ENCODE measurements at regions not wholly inside any gene's neighbourhood (a gene's known extent, or its start where the extent isn't known, plus 50 kb on each side); places are given as distances from the start of the nearest gene placed in this dataset.

DNA sequence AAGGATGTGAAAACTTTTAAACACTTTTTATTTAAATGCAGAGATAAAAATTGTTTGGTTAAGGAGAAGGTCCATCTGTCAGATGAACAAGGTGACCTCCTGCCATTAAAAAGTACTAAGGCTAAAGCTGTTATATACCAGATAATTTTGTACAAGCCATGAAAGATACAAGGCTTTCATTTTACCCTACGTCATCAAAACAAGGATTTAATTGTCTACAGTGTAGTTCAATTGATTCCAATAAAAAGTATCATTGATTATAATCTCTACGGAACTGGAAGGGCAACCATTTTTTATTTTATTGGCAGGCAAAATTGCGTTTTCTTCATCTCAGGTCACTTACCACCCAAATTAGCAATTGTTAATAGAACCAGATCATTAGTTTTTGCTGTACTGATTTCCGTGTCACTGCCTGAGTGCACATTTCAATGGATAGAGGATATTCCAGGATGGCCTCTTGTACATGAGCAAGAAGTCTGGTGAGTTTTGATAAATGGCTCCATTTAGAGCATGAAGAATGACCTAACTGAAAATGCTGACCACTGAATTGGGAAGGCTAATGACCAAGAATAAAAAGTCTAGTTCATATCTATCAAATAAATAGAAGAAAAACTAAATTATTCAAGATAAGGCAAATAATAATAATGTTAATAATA is 564.9 kb downstream of the JRKL start:
- Histone ChIP-seq H3K36me3 (no peaks in the 10 kb centered on the region), H3K27me3 (no peaks in the 10 kb centered on the region), H3K9me3 (no peaks in the 10 kb centered on the region), H3K4me3 (no peak overlapping the region), H3K27ac (no peak overlapping the region), H3K4me1 (no peaks in the 10 kb centered on the region)
- DNase-seq: no peak
- TF ChIP-seq, protein P1, sequence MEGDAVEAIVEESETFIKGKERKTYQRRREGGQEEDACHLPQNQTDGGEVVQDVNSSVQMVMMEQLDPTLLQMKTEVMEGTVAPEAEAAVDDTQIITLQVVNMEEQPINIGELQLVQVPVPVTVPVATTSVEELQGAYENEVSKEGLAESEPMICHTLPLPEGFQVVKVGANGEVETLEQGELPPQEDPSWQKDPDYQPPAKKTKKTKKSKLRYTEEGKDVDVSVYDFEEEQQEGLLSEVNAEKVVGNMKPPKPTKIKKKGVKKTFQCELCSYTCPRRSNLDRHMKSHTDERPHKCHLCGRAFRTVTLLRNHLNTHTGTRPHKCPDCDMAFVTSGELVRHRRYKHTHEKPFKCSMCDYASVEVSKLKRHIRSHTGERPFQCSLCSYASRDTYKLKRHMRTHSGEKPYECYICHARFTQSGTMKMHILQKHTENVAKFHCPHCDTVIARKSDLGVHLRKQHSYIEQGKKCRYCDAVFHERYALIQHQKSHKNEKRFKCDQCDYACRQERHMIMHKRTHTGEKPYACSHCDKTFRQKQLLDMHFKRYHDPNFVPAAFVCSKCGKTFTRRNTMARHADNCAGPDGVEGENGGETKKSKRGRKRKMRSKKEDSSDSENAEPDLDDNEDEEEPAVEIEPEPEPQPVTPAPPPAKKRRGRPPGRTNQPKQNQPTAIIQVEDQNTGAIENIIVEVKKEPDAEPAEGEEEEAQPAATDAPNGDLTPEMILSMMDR (IDR thresholded peaks at IDR 0.05): no peak
- TF ChIP-seq POLR2A (IDR thresholded peaks at IDR 0.05): no peak

DNA sequence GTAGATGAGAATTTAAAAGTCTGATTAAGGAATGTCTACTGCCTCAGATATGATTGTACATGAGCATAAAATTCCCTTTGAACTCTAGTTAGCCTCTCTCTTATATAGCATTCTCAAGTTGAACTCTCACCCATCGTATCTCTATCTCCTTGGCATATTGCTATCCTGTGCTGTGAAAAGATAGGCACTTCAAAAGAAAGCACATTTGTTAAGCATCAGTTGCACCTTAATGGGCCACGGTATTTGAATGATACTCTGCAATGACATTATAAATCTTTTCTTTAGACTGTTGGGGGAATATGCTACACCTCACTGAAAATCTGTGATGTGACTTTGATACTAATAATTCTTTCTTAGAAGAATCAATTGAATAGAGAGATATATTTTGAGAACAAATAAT is 570.7 kb downstream of the JRKL start:
- no peak for TF ChIP-seq POLR2A (IDR thresholded peaks at IDR 0.05)
- TF ChIP-seq, protein P1 (IDR thresholded peaks at IDR 0.05): no peak
- Histone ChIP-seq H3K27me3 (no peaks in the 10 kb centered on the region), H3K4me3 (no peak overlapping the region), H3K4me1 (no peaks in the 10 kb centered on the region), H3K9me3 (no peaks in the 10 kb centered on the region), H3K27ac (no peak overlapping the region), H3K36me3 (no peaks in the 10 kb centered on the region)
- DNase-seq: no peak

DNA sequence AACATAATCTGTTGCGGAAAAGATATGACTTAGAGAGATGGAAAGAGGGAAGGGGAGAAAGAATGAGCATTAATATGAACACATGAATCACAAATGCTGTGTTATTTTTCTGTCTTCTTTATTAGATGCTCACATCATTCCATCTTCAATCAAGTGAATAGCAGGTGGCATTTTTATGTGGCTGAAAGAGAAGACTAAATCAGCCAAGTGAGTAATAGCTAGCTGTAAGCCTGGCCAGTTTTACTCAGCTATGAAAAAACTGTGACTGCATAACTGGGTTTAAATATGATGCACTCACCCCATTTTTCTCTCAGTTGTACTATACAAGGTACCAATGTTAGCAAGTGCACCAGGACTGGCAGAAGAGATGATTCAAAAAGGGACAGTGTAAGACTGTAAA is 571.1 kb downstream of the JRKL start:
- Histone ChIP-seq H3K27ac (no peak overlapping the region), H3K4me1 (no peaks in the 10 kb centered on the region), H3K36me3 (no peaks in the 10 kb centered on the region), H3K9me3 (no peaks in the 10 kb centered on the region), H3K27me3 (no peaks in the 10 kb centered on the region), H3K4me3 (no peak overlapping the region)
- no peak for TF ChIP-seq POLR2A (IDR thresholded peaks at IDR 0.05)
- TF ChIP-seq, protein P1 (IDR thresholded peaks at IDR 0.05): no peak
- DNase-seq: no peak

DNA sequence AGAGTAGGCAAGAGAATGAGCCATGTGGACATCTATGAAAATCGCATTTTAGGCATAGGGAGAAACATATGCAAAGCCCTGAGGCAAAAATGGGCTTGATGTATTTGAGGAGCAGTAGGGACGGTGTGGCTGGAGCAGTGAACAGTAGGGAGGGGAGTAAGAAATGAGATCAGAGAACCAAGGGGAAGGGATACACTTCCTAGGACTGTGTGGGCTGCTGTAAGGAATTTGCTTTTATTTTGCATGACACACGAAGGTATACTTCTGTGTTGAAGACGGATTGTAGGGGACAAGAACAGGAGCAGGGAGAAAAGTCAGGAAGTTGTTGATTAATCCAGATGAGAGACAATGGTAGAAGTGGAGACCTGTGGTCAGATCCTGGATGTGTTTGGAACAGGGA is 572.1 kb downstream of the JRKL start:
- DNase-seq: no peak
- TF ChIP-seq POLR2A (IDR thresholded peaks at IDR 0.05): no peak
- TF ChIP-seq, protein P1 (IDR thresholded peaks at IDR 0.05): no peak
- Histone ChIP-seq H3K27ac (no peak overlapping the region), H3K27me3 (no peaks in the 10 kb centered on the region), H3K36me3 (no peaks in the 10 kb centered on the region), H3K9me3 (no peaks in the 10 kb centered on the region), H3K4me3 (no peak overlapping the region), H3K4me1 (no peaks in the 10 kb centered on the region)

DNA sequence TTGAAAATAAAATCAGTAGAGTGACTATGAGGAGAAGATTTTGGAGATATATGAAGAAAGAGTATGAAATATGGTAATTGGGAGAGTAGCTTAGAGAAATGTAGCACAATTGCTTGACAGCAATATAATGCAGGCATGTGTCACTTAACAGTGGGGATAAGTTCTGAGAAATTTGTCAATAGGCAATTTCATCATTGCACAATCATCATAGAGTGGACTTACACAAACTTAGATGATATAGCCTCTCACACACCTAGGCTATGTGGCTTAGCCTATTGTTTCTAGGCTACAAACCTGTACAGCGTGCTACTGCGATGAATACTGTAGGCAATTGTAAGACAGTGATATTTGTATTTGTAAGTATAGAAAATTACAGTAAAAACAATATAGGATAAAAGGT is 573.6 kb downstream of the JRKL start:
- H3K4me1 ChIP-seq: no peaks in the 10 kb centered on the region
- DNase-seq: no peak
- no peaks in the 10 kb centered on the region for H3K36me3 ChIP-seq
- TF ChIP-seq POLR2A (IDR thresholded peaks at IDR 0.05): no peak
- no peak overlapping the region for H3K4me3 ChIP-seq
- no peaks in the 10 kb centered on the region for H3K9me3 ChIP-seq
- no peak overlapping the region for H3K27ac ChIP-seq
- H3K27me3 ChIP-seq: no peaks in the 10 kb centered on the region

DNA sequence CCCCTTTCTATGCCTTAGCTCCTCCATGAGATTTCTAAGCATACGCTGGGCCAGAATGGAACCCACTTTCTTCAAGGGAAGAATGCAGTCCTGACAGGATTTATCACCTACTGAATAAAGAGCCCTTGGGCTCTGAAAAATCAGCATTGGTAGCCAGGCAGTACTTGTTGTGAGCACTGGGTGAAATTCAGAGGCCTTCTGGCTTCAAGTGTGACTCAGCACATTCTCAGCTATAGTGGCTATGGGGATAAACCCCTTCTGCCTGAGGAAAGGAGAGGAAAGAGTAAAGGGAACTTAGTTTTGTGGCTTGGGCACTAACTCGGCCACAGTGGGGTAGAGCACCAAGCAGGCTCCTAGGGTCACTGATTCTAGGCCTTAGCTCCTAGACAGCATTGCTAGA is 574.8 kb downstream of the JRKL start:
- no peak for TF ChIP-seq POLR2A (IDR thresholded peaks at IDR 0.05)
- TF ChIP-seq, protein P1 (IDR thresholded peaks at IDR 0.05): no peak
- Histone ChIP-seq H3K4me1 (no peaks in the 10 kb centered on the region), H3K27ac (no peak overlapping the region), H3K27me3 (no peaks in the 10 kb centered on the region), H3K4me3 (no peak overlapping the region), H3K9me3 (no peaks in the 10 kb centered on the region), H3K36me3 (no peaks in the 10 kb centered on the region)
- DNase-seq: no peak

All from Peyer's patch (tissue), 4 donors.